ENCODE measurements at regions not wholly inside any gene's neighbourhood (a gene's known extent, or its start where the extent isn't known, plus 50 kb on each side); places are given as distances from the start of the nearest gene placed in this dataset.
A peak's percentile ranks its signal among the peaks of the same experiment; 100 is the strongest.

GRCh38 chr9:680106-680505 lies 161.4 kb upstream of the DMRT1 start:
- no peak for DNase-seq
- intact Hi-C loops (cut with micrococcal nuclease), result no loop called here
- no peak for ATAC-seq

GRCh38 chr9:682633-683508 lies 158.6 kb upstream of the DMRT1 start:
- intact Hi-C loops (cut with micrococcal nuclease), result no loop called here
- ATAC-seq, result peak; percentile 33
- no peak for DNase-seq

GRCh38 chr9:683509-684021 lies 157.9 kb upstream of the DMRT1 start:
- no peak for DNase-seq
- intact Hi-C loops (cut with micrococcal nuclease), result no loop called here
- ATAC-seq, result no peak

- ATAC-seq, result no peak
- DNase-seq, result no peak
- intact Hi-C loops (cut with micrococcal nuclease), result no loop called here
Measured at GRCh38 chr9:684054-684890, 157.2 kb upstream of the DMRT1 start.

GRCh38 chr9:684941-685340 lies 156.6 kb upstream of the DMRT1 start:
- intact Hi-C loops (cut with micrococcal nuclease), result no loop called here
- ATAC-seq (no peak), DNase-seq (no peak)

- ATAC-seq (peak; percentile 32), DNase-seq (no peak)
Measured at GRCh38 chr9:686321-686813, 155.1 kb upstream of the DMRT1 start.

GRCh38 chr9:687034-687785 lies 154.3 kb upstream of the DMRT1 start:
- intact Hi-C loops (cut with micrococcal nuclease), result no loop called here
- DNase-seq, result no peak
- ATAC-seq, result no peak

More at GRCh38 chr9:686321-686813, 155.1 kb upstream of the DMRT1 start:
- intact Hi-C loops (cut with micrococcal nuclease), result no loop called here

GRCh38 chr9:687994-688393 lies 153.5 kb upstream of the DMRT1 start:
- DNase-seq (no peak), ATAC-seq (no peak)
- intact Hi-C loops (cut with micrococcal nuclease), result no loop called here

- ATAC-seq, result no peak
- intact Hi-C loops (cut with micrococcal nuclease), result no loop called here
- no peak for DNase-seq
Measured at GRCh38 chr9:690517-691111, 150.9 kb upstream of the DMRT1 start.

- ATAC-seq (no peak), DNase-seq (no peak)
- intact Hi-C loops (cut with micrococcal nuclease), result no loop called here
Measured at GRCh38 chr9:691825-692400, 149.6 kb upstream of the DMRT1 start.

GRCh38 chr9:692636-693129 lies 148.8 kb upstream of the DMRT1 start:
- intact Hi-C loops (cut with micrococcal nuclease), result no loop called here
- DNase-seq (no peak), ATAC-seq (no peak)

- peak; percentile 75 for ATAC-seq
- no peak for DNase-seq
- intact Hi-C loops (cut with micrococcal nuclease), result no loop called here
Measured at GRCh38 chr9:693201-694091, 148.1 kb upstream of the DMRT1 start.

GRCh38 chr9:694092-694402 lies 147.4 kb upstream of the DMRT1 start:
- DNase-seq, result no peak
- intact Hi-C loops (cut with micrococcal nuclease), result no loop called here
- ATAC-seq, result no peak

GRCh38 chr9:694403-695154 lies 146.9 kb upstream of the DMRT1 start:
- DNase-seq, result peak; percentile 62
- intact Hi-C loops (cut with micrococcal nuclease), result no loop called here

GRCh38 chr9:695252-695651 lies 146.2 kb upstream of the DMRT1 start:
- intact Hi-C loops (cut with micrococcal nuclease), result no loop called here
- DNase-seq (no peak), ATAC-seq (peak; percentile 17)

More at GRCh38 chr9:694403-695154, 146.9 kb upstream of the DMRT1 start:
- peak; percentile 81 for ATAC-seq

GRCh38 chr9:696332-697323 lies 144.9 kb upstream of the DMRT1 start:
- DNase-seq (no peak), ATAC-seq (peak; percentile 49)
- intact Hi-C loops (cut with micrococcal nuclease), result no loop called here

Measured in left ventricle myocardium superior (tissue), 1 donor.